ENCODE measurements at regions not wholly inside any gene's neighbourhood (a gene's known extent, or its start where the extent isn't known, plus 50 kb on each side); places are given as distances from the start of the nearest gene placed in this dataset.
A peak's percentile ranks its signal among the peaks of the same experiment; 100 is the strongest.

DNA sequence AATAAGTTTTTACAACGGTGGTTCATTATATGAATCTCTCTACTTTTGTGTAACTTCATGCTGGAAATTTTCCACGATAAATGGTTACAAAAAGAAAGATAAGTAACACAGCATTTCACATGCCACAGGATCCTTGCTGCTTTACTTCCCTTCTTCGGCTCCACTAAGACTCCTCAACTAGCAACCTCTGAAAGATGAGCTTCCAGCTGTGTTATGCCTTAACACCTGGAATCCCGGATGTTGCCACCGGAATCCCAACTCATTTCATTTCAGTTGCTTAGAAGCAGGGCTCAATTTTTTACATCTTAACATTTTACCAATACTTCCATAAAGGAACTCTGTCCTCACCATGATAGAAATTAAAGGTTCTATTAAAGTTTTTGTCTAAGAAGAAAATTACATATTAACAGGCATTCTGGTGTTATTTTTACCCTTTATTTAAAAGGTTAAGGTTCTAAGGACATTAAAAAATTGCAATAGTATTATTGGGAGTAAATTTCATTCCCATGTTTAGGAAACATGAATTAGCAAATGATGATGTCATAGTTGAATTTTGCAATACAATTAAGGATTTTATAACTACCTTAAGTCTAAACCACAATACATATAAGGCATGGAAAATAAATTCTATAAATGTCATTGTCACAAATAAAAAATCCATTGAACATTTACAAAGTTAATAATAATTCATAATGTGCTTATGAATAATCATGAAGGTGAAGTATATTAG, 57.1 kb upstream of the IL6 start:
- DNase-seq (ENCODE audit: low read depth in 1 of 2, low spot score in 1 of 2): no peak
- 81% methylated on average over 5 of the region's 5 CpGs for WGBS (ENCODE audit: missing lambda C conversion rate)
- no peak for FAIRE-seq
- POLR2A ChIA-PET: no interaction called here
- CTCF ChIA-PET: interaction anchor here (0.6 to 6.3 kb wide), 7 partner anchors 9 to 478 kb away, joined by 3 to 57 read pairs (median 6); partner anchors contain the start of gene IL6
- Histone ChIP-seq H3K4me2 (no peak overlapping the region), H3K4me3 (no peak overlapping the region), H3K27ac (no peak overlapping the region), H3K9me3 (peaks cover 2% of the 10 kb centered on the region; the same call in 1 of the 3 replicates), H3K4me1 (peaks cover 58% of the 10 kb centered on the region)
- no peak for ATAC-seq
- TF ChIP-seq RFX5 (IDR thresholded peaks at IDR 0.05) (no peak), PHF8 (IDR thresholded peaks at IDR 0.05; ENCODE audit: borderline replicate concordance, low read depth) (no peak), HDAC2 (IDR thresholded peaks at IDR 0.05) (no peak), BHLHE40 (IDR thresholded peaks at IDR 0.05; ENCODE audit: low read depth, low read length) (no peak), RCOR1 (IDR thresholded peaks at IDR 0.05; ENCODE audit: low read depth, low read length) (no peak), CHD4 (IDR thresholded peaks at IDR 0.05; ENCODE audit: borderline replicate concordance) (no peak), ZFP36 (IDR thresholded peaks at IDR 0.05; ENCODE audit: borderline replicate concordance, partially characterized antibody) (no peak)

- FAIRE-seq: no peak
- no peak for ATAC-seq
- Histone ChIP-seq H3K27ac (peak overlapping the region in 1 of 2 experiments; percentile 34; a peak in 2 of 6 replicates), H3K9me3 (no peaks in the 10 kb centered on the region), H3K4me1 (peaks cover 54% of the 10 kb centered on the region), H3K4me2 (no peak overlapping the region), H3K4me3 (no peak overlapping the region)
- ChIA-PET CTCF (interaction anchor here (1.1 to 6.3 kb wide), 4 partner anchors 8 to 109 kb away, joined by 3 to 57 read pairs (median 10); partner anchors contain the start of gene IL6), POLR2A (no interaction called here)
- TF ChIP-seq CHD2 (IDR thresholded peaks at IDR 0.05; ENCODE audit: low read length, partially characterized antibody) (no peak), KDM1A (IDR thresholded peaks at IDR 0.05; ENCODE audit: low read depth) (no peak), MAFK (IDR thresholded peaks at IDR 0.05; ENCODE audit: partially characterized antibody) (no peak), MYC (IDR thresholded peaks at IDR 0.05; ENCODE audit: borderline replicate concordance, low read length) (no peak), SREBF2 (IDR thresholded peaks at IDR 0.05) (no peak), TFCP2L1 (CRISPR knock-in tag; IDR thresholded peaks at IDR 0.05) (no peak), EP300 (IDR thresholded peaks at IDR 0.05) (no peak), RCOR1 (IDR thresholded peaks at IDR 0.05; ENCODE audit: low read depth, low read length) (no peak), KDM5A (IDR thresholded peaks at IDR 0.05) (no peak), CHD4 (IDR thresholded peaks at IDR 0.05; ENCODE audit: borderline replicate concordance) (no peak), ZC3H11A (IDR thresholded peaks at IDR 0.05) (no peak), POLR2AphosphoS2 (conservative IDR thresholded peaks at IDR 0.05; ENCODE audit: low read length) (no peak), CBX8 (IDR thresholded peaks at IDR 0.05) (no peak)
- TF ChIP-seq, protein P1, sequence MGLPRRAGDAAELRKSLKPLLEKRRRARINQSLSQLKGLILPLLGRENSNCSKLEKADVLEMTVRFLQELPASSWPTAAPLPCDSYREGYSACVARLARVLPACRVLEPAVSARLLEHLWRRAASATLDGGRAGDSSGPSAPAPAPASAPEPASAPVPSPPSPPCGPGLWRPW (IDR thresholded peaks at IDR 0.05): no peak
- TF ChIP-seq, protein P2, sequence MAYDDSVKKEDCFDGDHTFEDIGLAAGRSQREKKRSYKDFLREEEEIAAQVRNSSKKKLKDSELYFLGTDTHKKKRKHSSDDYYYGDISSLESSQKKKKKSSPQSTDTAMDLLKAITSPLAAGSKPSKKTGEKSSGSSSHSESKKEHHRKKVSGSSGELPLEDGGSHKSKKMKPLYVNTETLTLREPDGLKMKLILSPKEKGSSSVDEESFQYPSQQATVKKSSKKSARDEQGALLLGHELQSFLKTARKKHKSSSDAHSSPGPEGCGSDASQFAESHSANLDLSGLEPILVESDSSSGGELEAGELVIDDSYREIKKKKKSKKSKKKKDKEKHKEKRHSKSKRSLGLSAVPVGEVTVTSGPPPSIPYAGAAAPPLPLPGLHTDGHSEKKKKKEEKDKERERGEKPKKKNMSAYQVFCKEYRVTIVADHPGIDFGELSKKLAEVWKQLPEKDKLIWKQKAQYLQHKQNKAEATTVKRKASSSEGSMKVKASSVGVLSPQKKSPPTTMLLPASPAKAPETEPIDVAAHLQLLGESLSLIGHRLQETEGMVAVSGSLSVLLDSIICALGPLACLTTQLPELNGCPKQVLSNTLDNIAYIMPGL (CRISPR knock-in tag; IDR thresholded peaks at IDR 0.05; ENCODE audit: borderline replicate concordance): no peak
- WGBS (ENCODE audit: missing lambda C conversion rate): 92% methylated on average over 3 of the region's 3 CpGs
- no peak for DNase-seq (ENCODE audit: low read depth in 1 of 2, low spot score in 1 of 2)
Observed at GRCh38 chr7:22668971-22669401, 58.0 kb upstream of the IL6 start.

DNA sequence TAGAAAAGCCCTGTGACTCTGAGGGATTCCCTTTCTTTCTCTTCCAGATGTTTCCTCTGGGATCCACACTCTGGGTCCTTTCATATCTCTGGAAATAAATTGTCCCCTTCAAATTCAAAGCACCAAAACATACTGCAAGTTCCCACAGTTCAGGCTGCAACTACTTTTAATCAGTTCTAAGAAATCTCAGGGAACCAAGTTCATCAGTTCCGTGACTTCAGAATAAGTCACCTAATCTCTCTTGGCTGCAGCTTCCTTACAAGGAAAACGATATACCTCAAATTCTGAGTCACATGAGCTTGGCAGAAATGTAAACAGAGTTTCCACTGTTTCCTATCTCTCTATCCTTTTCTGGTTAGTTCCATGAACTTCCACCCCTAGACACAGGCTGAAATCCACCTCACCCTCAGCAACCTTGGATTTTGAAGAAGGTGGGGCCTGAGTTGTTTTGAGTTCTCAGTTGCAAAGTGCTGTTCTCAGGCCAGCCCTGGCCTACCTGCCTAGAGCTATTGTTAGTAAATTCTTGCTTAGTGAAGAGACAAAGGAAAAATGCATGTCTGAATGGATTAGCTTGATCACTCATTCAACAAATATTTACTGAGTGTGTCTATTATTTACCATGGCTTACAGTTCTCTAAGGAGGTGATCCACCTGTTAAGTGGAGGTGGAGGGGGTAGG, 59.3 kb upstream of the IL6 start:
- Histone ChIP-seq H3K4me2 (peak overlapping the region; percentile 41), H3K4me3 (no peak overlapping the region), H3K4me1 (peaks cover 56% of the 10 kb centered on the region), H3K27ac (peak overlapping the region; percentile 38 to 80; a peak in 5 of 6 replicates), H3K9me3 (no peaks in the 10 kb centered on the region)
- ATAC-seq: peak; percentile 73 to 75
- ChIA-PET CTCF (interaction anchor here (1.1 to 6.3 kb wide), 5 partner anchors 17 to 108 kb away, joined by 3 to 57 read pairs (median 4); partner anchors contain the start of gene IL6), POLR2A (interaction anchor here (1.3 kb wide), 1 partner anchor 106 kb away, joined by 3 read pairs; no protein-coding TSS in a partner anchor)
- DNase-seq (ENCODE audit: low read depth in 1 of 2, low spot score in 1 of 2): peak; percentile 34 to 68
- no peak for FAIRE-seq
- WGBS (ENCODE audit: missing lambda C conversion rate): 15% methylated on average over 2 of the region's 2 CpGs
- TF ChIP-seq GATA3 (IDR thresholded peaks at IDR 0.05; ENCODE audit: borderline replicate concordance) (peak; percentile 61; the same call in 1 of the 2 replicates), JUN (IDR thresholded peaks at IDR 0.05) (peak in 1 of 2 experiments; percentile 19; a peak in 1 of 5 replicates), FOSL2 (IDR thresholded peaks at IDR 0.05) (peak; percentile 56; the same call in 1 of the 2 replicates), FOSL2 (CRISPR knock-in tag; IDR thresholded peaks at IDR 0.05) (peak; percentile 74), JUNB (IDR thresholded peaks at IDR 0.05) (peak; percentile 63; the same call in 1 of the 2 replicates), EP300 (IDR thresholded peaks at IDR 0.05) (peak; percentile 28 to 51; a peak in 2 of 5 replicates), RAD21 (conservative IDR thresholded peaks at IDR 0.05 in 1 of 2, IDR thresholded peaks at IDR 0.05 in 1 of 2) (peak in 1 of 2 experiments; percentile 30; a peak in 2 of 5 replicates), BCL3 (IDR thresholded peaks at IDR 0.05) (peak; percentile 41; the same call in 1 of the 3 replicates), CHD4 (IDR thresholded peaks at IDR 0.05; ENCODE audit: borderline replicate concordance) (no peak), CTCF (IDR thresholded peaks at IDR 0.05) (no peak)
